HG02759 (cell line): ENCODE measurements at regions not wholly inside any gene's neighbourhood (a gene's known extent, or its start where the extent isn't known, plus 50 kb on each side); places are given as distances from the start of the nearest gene placed in this dataset.

Experiments used
- ATAC-seq: cut with Tn5 transposase; IDR thresholded peaks from one replicate; pipeline ENCODE4 v1.9.1; 2021; ENCODE audit warnings: mild to moderate bottlenecking, moderate library complexity; ENCODE audit not compliant: unreplicated experiment

DNA sequence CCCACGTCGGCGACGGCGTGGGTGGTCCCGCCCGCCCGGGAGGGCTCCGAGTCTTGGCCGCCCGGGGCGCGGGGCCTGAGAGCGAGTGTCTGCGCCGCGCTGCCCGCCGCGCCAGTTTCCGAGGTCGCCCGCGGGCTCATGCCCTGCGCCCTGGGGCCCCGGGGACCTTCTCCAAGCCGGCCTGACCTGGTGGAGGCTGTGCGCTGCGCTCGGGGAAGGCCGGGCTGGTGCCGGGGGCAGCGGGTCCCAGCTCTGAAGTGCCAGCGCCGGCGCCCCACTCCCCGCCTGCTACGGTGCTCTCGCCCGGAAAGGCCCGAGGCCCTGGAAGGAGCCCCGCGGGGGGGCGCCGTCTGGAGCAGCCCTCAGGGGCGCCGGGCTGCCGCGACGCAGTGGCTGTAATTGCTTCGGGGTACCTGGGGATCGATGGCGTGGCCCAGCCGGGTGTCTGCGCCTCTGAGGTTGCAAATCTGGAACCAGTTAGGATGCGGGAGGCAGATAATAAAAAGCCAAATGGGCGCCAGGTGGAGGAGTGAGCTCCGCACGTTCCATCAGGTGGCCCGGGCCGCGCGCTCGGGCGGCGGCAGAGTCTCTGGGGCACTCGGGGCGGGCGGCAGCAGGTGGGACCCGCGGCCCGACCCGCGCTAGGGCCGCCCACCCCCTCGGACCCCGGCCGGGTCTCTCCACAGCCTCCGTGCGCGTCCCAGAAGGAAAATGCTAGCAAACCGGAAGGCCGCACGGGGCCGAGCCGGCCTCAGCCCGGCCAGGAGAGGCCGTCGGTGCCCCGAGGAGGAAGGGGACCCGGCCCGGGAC lies 102.3 kb upstream of the DIO3 start:
- ATAC-seq = no peak

DNA sequence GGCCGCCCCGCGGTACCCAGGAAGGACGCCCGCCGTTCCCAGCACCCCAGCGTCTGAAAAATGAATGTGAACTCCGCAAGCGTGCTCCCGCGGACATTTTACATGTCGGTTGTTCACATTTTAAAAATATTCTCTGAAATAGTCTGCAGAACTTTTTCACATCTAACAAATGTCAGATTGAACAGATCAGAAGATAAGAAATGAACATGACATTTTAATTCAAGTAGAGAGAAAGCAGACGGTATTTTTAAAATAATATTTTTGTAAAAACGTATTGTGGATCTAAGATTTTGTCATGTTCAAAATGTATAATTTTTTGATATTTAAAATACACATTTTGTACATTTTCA lies 101.8 kb upstream of the DIO3 start:
- ATAC-seq = no peak

DNA sequence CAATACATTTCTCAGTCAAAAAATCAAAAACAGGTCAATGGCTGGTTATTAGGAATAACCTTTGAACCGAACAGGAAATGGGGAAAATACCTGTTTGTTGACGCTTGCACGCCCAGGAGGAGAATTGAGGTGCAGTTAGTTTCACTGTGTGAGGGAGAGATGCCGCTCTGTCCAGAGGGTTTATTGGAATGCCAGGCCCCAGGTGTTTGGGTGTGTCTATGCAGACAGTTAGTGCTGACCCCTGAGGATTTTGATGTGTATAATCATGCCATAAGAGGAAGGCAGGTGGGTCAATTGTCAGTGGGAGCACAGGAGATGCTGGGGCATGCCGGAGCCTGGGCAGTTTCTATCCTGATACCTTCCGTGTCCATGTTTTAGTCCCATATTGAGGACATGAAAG lies 100.8 kb upstream of the DIO3 start:
- ATAC-seq = no peak

DNA sequence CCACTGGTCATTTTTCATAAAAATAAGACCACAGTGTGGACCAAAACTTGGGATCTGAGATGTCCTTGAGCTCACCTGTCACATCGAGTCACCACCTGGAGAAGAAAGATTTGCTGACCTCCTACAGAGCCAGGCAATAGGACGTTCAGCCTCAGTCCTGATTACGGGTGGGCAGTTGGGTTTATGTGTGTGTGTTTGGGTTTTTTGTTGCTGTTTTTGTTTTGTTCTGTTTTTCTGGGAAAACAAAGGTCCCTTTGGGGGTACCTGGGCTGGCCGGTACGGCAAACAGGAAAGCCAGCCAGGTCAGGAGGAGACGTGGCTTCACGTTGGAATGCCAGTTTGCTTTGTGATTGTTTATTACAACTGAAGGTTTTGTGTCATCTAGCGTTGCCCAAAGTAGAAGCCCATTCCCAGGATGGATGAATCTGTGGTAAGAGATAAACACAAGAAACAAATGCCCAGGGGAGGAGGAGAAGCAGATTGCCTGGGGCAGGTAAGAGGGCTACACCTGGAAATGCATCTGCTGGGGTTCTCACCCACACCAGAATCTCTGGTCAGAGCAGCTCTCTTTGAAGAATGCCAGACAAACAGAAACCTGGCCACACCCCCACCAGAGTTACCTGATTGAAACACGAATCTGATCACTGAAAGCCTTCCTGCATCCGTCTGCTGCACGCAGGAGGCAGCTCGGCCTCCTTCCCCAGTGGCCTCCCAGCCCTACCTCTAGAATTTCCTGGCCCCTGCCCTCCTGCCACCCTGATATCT lies 100.1 kb upstream of the DIO3 start:
- ATAC-seq = no peak

DNA sequence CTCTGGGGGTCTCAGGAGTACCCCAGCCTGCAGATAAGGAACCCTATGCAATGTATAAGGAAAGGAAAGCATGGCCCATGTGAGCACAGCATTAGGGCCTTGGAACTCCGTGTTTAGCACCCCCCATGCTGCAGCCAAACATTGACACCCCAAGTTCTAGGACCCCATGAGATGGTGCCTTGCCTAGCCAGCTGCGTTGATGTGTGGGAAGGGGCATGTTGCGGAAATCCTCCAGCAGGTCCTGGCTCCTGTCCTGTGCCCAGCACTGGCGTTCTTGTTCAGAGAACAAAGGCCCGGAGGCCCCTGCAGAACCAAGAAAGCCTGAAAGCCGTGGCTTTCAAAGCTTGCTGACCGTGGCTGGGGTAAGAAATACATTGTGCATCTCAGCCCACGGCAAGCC lies 99.4 kb upstream of the DIO3 start:
- no peak for ATAC-seq

- no peak for ATAC-seq
Observed at GRCh38 chr14:101462726-101463565, 98.3 kb upstream of the DIO3 start.

DNA sequence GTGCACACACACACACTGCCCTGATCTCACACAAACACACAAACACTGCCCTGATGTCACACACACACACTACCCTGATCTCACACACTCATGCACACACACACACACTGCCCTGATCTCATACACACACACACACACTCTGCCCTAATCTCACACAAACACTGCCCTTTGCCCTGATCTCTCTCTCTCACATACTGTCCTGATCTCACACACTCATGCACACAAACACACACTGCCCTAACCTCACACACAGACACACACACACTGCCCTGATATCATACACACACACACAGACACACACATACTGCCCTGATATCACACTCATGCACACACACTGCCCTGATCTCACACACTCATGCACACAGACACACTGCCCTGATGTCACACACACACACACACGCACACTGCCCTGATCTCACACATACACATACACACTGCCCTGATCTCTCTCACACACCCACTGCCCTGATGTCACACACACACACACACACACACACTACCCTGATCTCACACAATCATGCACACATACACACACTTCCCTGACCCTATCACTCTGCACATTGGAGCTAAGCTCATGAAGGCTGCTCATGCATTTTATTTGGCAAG lies 97.6 kb upstream of the DIO3 start:
- no peak for ATAC-seq

DNA sequence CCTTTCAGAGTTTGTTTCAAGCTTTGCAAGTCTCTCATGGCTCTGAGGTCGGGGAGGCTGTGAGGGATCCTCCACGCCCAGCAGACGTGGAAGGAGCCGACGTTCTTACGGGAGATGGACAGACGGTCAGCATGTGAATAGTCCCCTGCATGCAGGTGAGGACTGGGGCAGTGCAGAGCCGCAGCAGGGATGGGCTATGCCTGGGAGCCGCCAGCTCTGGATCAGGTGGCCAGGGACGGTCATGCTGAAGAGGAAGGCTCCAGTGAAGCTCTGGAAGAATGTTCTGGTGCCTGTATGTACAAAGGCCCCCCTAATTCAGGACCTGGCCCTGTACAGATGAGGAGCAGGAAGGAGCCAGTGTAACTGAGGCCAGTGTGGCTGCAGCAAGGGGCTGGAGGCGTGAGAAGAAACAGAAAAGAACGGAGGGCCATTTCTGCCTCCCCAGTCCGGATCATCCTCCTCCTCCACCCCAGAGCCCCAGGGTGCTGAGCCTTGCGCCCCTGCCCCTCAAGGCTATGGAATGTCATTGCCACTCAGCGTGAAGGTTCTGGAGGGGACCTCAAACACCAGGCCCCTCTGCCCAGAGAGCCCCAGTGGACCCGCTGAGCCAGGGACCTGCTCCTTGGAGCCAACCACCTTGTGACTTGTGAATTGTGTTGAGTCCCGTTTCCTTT lies 96.8 kb upstream of the DIO3 start:
- no peak for ATAC-seq

GRCh38 chr14:101464984-101465794 lies 96.1 kb upstream of the DIO3 start:
- no peak for ATAC-seq

DNA sequence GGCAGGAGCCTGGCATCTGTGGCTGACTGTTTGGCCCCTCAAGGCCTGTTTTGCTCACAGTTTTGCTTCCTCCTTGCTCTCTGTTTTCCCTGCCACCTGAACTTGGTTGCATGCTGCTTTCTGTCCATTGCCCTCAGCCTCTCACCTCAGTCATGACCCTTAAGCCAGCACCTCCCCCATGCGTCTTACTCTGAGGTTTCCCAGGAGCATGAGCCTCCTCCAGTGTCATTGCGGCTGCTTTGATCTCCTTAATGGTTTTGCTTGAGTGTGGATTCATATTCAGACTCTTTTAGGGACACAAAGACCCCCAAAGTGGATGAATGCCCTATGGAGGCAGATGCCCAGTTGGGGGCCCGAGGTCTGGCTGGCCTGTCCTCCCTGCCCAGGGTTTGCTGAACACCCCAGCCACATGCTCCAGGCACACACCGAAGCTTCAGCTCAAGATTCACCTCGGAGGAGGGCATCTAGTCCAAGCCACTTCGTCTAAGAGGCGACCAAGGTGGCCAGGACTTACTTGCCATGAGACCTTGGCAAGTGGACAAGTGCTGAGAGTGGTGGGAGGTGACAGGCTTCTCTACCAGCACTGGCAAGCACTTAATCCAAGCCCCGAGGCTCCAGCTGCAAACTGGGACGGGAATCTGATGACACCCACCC lies 95.4 kb upstream of the DIO3 start:
- no peak for ATAC-seq

- ATAC-seq = no peak
Observed at GRCh38 chr14:101466456-101467180, 94.7 kb upstream of the DIO3 start.

GRCh38 chr14:101467181-101467926 lies 93.9 kb upstream of the DIO3 start:
- ATAC-seq = no peak

DNA sequence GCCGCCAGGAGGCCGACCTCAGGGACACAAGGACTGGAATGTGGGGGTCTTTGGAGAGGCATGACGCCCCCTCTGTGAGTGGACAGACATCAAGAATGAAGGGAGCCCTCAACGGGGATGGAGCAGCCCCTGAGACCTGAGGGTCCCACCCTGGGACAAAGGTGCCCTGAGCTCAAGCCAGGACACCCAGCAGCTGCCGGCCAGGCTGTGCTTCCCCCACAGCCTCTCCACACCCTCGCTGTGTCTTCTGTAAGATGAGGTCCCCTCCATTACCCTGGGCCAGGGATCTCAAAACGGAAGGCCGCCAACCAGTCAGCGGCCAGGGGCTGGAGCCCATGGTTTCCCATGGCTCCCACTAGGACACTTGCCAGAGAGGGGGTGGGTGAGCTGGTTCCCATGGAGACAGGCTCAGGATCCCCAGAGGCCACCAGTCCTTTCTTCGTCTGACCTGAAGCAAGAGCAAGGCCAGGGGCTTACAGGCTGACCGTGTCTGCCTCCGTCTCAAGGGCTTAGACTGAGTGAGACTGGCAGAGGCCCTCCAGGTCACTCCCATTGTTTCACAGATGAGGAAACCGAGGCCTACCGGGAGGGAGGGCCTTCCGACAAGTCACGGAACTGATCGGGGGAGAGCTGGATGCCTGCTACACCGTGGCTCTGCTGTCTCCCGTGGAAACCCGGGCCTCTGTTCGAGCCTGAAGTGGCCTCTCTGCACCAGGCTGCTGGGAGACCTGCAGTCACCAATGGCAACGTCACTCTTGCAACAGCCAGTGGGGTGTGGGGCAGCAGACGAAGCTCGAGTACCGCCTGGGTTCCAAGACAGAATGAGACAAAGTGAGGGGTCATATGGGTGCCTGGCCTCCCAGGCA lies 91.7 kb upstream of the DIO3 start:
- no peak for ATAC-seq

DNA sequence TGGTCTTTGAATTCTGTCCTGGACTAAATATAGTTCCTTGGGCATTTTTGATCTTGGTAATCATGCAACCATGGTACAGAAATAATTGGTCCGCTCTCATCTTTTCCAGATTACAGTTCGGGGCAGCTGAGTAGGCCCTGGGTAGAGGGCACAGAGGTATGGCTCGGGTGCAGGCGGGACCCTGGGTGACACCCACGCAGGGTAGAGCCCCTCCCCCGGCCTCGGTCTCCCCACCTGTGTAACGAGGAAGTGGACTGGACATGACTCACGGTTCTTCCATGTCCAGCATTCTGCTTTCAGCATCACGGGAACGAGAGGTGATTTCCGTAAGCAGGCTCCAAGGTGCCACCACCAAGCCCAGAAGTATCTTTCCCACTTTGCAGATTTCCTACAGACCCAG lies 91.0 kb upstream of the DIO3 start:
- ATAC-seq = no peak

GRCh38 chr14:101471723-101472517 lies 89.4 kb upstream of the DIO3 start:
- ATAC-seq = no peak

- no peak for ATAC-seq
Observed at GRCh38 chr14:101472518-101472849, 88.8 kb upstream of the DIO3 start.
